Esophagus muscularis mucosa (tissue), 4 donors: ENCODE measurements at regions not wholly inside any gene's neighbourhood (a gene's known extent, or its start where the extent isn't known, plus 50 kb on each side); places are given as distances from the start of the nearest gene placed in this dataset.

ENCODE experiments used
- DNase-seq: peaks from one replicate; pipeline ENCODE4 v3.0.0-alpha.2; 2017; ENCODE audit errors: extremely low spot score
- H3K27ac ChIP-seq, 4 donors: fragments of 200-600 bp; sonication (generic); replicated peaks in 1 of 4; 1 replicate in 3 of 4; 2 replicates in 1 of 4; pipeline ENCODE4 v1.5.1; 2016 to 2019; ENCODE audit warnings: mild to moderate bottlenecking in 1 of 4
- H3K27me3 ChIP-seq, 4 donors: fragments of 200-600 bp; sonication (generic); one replicate each; pipeline versions ENCODE4 v1.5.1 to v1.6.0; 2016 to 2019
- H3K36me3 ChIP-seq, 4 donors: fragments of 200-600 bp; sonication (generic); one replicate each; pipeline ENCODE4 v1.5.1; 2016 to 2019
- H3K4me1 ChIP-seq, 4 donors: fragments of 200-600 bp; sonication (generic); one replicate each; pipeline ENCODE4 v1.5.1; 2016 to 2019
- H3K4me3 ChIP-seq, 4 donors: fragments of 200-600 bp; sonication (generic); 1 replicate in 2 of 4; 2 replicates in 2 of 4; pipeline ENCODE4 v1.5.1; 2016 to 2019; ENCODE audit warnings: mild to moderate bottlenecking in 4 of 4, moderate library complexity in 1 of 4
- H3K9me3 ChIP-seq, 4 donors: fragments of 200-600 bp; sonication (generic); 1 replicate in 3 of 4; 2 replicates in 1 of 4; pipeline ENCODE4 v1.5.1; 2016 to 2019
- EP300 ChIP-seq: sonication (generic); formaldehyde crosslinking; IDR thresholded peaks from one replicate; pipeline ENCODE4 v1.6.1; 2017; ENCODE audit warnings: antibody characterized with exemption
- POLR2A ChIP-seq: fragments of 450-650 bp; IDR thresholded peaks from one replicate; pipeline ENCODE4 v1.6.1; 2017; ENCODE audit warnings: antibody characterized with exemption, moderate library complexity, mild to moderate bottlenecking, low read depth
- POLR2AphosphoS5 ChIP-seq, 2 donors: sonication (generic); formaldehyde crosslinking; IDR thresholded peaks; one replicate each; pipeline ENCODE4 v1.6.1; 2017; ENCODE audit warnings: antibody characterized with exemption in 2 of 2
- whole genome bisulfite sequencing: methylation state at CpG from one replicate; pipeline ENCODE4 v1.1.5; 2018; 5-methylcytosine and 5-hydroxymethylcytosine counted together
- intact Hi-C: fragments of 100-400 bp; cut with DNase I; formaldehyde crosslinking; loops from one replicate; pipeline ENCODE4 v1.15.1; 2023
- TF ChIP-seq, protein P1 (sequence below), 3 experiments: fragments of 200-600 bp in 2 of 3; fragments of 450-650 bp in 1 of 3; sonication (generic) in 2 of 3; IDR thresholded peaks; one replicate each; pipeline ENCODE4 v1.5.1; 2017 to 2019; ENCODE audit warnings: antibody characterized with exemption in 3 of 3, mild to moderate bottlenecking in 2 of 3, moderate library complexity in 1 of 3

DNA sequence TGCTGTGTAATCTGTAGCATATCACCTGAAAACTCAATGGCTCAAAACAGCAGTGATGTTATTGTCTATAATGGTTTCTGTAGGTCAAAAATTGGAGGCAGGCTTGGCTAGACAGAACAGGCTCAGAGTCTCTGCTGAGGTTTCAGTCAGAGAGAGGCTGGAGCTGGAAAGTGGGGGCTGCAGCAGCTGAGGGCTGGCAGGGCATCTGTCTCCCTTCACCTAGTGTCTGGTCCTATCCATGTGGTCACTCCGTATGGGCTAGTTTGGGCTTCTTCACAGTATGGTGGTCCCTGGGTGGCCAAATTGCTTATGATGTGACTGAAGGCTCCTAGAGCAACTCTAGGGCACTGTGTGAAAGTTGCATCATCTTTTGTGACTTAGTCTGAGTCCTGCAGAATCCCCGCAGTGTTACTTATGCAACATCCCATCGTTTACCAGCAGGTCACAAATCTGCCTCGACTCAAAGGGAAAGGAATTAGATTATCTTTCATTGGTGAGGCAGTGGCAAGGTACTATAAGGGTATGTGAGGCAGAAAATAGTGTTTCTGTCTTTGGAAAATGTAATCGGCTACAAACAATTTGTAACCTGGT lies 497.0 kb downstream of the EPHA7 start:
- no peaks in the 10 kb centered on the region for H3K27me3 ChIP-seq
- no peak overlapping the region for H3K27ac ChIP-seq
- intact Hi-C loops: no loop called here
- TF ChIP-seq EP300 (no peak), POLR2A (no peak), POLR2AphosphoS5 (IDR thresholded peaks at IDR 0.05) (no peak)
- TF ChIP-seq, protein P1, sequence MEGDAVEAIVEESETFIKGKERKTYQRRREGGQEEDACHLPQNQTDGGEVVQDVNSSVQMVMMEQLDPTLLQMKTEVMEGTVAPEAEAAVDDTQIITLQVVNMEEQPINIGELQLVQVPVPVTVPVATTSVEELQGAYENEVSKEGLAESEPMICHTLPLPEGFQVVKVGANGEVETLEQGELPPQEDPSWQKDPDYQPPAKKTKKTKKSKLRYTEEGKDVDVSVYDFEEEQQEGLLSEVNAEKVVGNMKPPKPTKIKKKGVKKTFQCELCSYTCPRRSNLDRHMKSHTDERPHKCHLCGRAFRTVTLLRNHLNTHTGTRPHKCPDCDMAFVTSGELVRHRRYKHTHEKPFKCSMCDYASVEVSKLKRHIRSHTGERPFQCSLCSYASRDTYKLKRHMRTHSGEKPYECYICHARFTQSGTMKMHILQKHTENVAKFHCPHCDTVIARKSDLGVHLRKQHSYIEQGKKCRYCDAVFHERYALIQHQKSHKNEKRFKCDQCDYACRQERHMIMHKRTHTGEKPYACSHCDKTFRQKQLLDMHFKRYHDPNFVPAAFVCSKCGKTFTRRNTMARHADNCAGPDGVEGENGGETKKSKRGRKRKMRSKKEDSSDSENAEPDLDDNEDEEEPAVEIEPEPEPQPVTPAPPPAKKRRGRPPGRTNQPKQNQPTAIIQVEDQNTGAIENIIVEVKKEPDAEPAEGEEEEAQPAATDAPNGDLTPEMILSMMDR (IDR thresholded peaks at IDR 0.05): no peak
- no peak for DNase-seq
- no peak overlapping the region for H3K4me3 ChIP-seq
- no peaks in the 10 kb centered on the region for H3K36me3 ChIP-seq
- H3K9me3 ChIP-seq: no peaks in the 10 kb centered on the region
- H3K4me1 ChIP-seq: peaks cover 0 to 7% (median 2%) of the 10 kb centered on the region in 4 donors
- WGBS: 85% methylated on average over 5 of the region's 5 CpGs

DNA sequence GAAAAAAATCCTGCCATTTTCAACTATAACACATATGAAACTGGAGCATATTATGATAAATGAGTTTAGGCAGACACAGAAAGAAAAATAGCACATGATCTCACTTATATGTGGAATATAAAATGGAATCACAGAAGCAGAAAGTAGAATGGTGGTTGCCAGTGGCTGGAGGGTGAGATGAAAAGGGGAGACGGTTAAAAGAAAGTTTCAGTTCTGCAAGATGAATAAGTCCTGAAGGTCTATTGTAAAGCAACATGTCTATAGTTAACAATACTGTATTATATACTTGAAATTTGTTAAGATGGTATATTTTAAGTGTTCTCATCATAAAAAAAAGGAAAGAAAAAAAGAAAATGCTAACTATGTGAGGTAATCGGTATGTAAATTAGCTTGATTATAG lies 503.9 kb downstream of the EPHA7 start:
- no peak for TF ChIP-seq EP300
- TF ChIP-seq POLR2AphosphoS5 (IDR thresholded peaks at IDR 0.05): no peak
- TF ChIP-seq, protein P1 (IDR thresholded peaks at IDR 0.05): no peak
- no peak for TF ChIP-seq POLR2A
- intact Hi-C loops: no loop called here
- Histone ChIP-seq H3K27me3 (no peaks in the 10 kb centered on the region), H3K4me1 (no peaks in the 10 kb centered on the region), H3K9me3 (no peaks in the 10 kb centered on the region), H3K27ac (no peak overlapping the region), H3K36me3 (no peaks in the 10 kb centered on the region), H3K4me3 (no peak overlapping the region)
- DNase-seq: no peak
- 90% methylated on average over 2 of the region's 2 CpGs for WGBS

DNA sequence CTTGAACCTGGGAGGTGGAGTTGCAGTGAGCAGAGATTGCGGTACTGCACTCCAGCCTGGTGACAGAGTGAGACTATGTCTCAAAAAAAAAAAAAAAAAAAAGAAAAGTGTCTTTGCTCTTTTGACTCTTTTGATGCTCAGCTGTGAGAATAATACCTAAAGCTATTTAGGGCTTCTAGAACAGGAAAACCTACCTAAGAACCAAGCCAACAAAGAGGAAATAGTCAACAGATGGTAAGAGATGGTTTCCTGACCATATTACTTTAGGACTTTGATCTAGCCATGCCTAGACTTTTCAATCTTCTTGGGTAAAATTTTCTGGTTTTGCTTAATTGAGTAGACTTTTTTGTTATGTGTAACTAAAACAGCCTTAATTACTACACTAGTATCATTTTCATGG lies 508.1 kb downstream of the EPHA7 start:
- no peaks in the 10 kb centered on the region for H3K4me1 ChIP-seq
- no peaks in the 10 kb centered on the region for H3K27me3 ChIP-seq
- TF ChIP-seq POLR2AphosphoS5 (IDR thresholded peaks at IDR 0.05) (no peak), EP300 (no peak), POLR2A (no peak)
- TF ChIP-seq, protein P1 (IDR thresholded peaks at IDR 0.05): no peak
- no peak overlapping the region for H3K4me3 ChIP-seq
- no peaks in the 10 kb centered on the region for H3K9me3 ChIP-seq
- H3K36me3 ChIP-seq: no peaks in the 10 kb centered on the region
- no peak for DNase-seq
- 82% methylated on average over 1 of the region's 1 CpG for WGBS
- H3K27ac ChIP-seq: no peak overlapping the region
- intact Hi-C loops: no loop called here

DNA sequence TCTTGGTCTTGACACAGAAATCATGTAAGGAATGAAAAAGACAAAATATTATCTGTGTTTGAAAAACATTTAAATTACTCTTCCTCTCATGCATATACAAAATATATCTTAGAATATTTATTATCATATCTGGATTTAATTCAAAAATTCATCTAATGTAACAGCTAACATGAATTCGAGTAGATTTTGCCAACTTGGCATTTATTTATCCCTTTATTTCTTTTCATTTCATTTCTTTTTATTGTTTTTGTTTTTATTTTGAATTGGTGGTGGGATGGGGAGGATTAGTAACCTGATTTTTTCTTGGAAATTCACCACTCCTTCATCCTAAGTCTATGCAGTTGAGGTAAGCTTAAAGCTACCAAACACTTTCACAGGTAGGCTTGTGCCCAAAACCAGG lies 508.7 kb downstream of the EPHA7 start:
- Histone ChIP-seq H3K27ac (no peak overlapping the region), H3K4me3 (no peak overlapping the region), H3K4me1 (no peaks in the 10 kb centered on the region), H3K36me3 (no peaks in the 10 kb centered on the region), H3K27me3 (no peaks in the 10 kb centered on the region), H3K9me3 (no peaks in the 10 kb centered on the region)
- TF ChIP-seq EP300: no peak
- no peak for DNase-seq
- intact Hi-C loops: no loop called here
- 87% methylated on average over 1 of the region's 1 CpG for WGBS

DNA sequence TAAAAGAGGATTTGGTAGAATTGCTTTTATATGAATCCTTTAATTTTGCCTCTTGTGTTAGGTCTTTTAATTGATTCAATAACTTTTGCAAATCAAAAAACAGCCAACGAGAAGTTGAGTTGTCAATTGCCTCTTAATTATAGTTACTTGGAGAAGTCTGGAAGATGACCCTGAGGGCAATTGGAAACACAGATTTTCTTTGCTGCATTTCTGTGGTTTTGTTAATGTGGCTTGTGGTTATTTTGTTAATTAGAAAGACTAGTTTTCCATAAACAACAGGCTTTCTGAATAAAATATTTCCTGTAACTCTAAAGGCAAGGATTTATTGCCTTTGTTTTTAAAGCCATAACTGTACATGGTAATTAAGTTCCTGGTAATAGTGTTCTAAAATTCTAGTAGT lies 513.0 kb downstream of the EPHA7 start:
- H3K27me3 ChIP-seq: no peaks in the 10 kb centered on the region
- 79% methylated on average over 1 of the region's 1 CpG for WGBS
- DNase-seq: no peak
- H3K4me1 ChIP-seq: no peaks in the 10 kb centered on the region
- intact Hi-C loops: no loop called here
- TF ChIP-seq POLR2AphosphoS5 (IDR thresholded peaks at IDR 0.05): no peak
- no peak for TF ChIP-seq EP300
- TF ChIP-seq, protein P1 (IDR thresholded peaks at IDR 0.05): no peak
- no peak for TF ChIP-seq POLR2A
- H3K27ac ChIP-seq: no peak overlapping the region
- no peak overlapping the region for H3K4me3 ChIP-seq
- no peaks in the 10 kb centered on the region for H3K9me3 ChIP-seq
- no peaks in the 10 kb centered on the region for H3K36me3 ChIP-seq
